ENCODE measurements at regions not wholly inside any gene's neighbourhood (a gene's known extent, or its start where the extent isn't known, plus 50 kb on each side); places are given as distances from the start of the nearest gene placed in this dataset.

DNA sequence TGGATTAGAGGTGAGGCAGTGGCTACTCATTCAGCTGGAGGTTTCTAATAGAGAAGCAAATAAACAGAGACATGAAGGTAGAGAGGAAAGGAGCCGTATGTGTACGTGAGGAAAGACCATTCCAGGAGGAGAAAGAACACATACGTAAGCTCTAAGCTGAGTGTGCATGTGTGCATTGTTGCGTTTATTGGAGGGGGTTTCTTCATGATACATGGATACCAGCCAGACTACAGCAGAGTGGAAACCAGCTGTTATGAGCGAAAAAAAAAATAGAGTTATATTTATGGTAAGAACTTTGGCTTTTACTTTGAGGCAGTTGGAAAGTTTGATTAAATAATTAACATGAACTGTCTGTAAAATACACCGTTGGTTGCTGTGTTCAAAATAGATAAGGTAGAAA, 173.4 kb upstream of the RGS18 start:
- no peak for TF ChIP-seq EZH2 (IDR thresholded peaks at IDR 0.05)
- TF ChIP-seq, protein P1, sequence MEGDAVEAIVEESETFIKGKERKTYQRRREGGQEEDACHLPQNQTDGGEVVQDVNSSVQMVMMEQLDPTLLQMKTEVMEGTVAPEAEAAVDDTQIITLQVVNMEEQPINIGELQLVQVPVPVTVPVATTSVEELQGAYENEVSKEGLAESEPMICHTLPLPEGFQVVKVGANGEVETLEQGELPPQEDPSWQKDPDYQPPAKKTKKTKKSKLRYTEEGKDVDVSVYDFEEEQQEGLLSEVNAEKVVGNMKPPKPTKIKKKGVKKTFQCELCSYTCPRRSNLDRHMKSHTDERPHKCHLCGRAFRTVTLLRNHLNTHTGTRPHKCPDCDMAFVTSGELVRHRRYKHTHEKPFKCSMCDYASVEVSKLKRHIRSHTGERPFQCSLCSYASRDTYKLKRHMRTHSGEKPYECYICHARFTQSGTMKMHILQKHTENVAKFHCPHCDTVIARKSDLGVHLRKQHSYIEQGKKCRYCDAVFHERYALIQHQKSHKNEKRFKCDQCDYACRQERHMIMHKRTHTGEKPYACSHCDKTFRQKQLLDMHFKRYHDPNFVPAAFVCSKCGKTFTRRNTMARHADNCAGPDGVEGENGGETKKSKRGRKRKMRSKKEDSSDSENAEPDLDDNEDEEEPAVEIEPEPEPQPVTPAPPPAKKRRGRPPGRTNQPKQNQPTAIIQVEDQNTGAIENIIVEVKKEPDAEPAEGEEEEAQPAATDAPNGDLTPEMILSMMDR (IDR thresholded peaks at IDR 0.05): no peak
